Type B pancreatic cell (in vitro differentiated cells): ENCODE measurements at regions not wholly inside any gene's neighbourhood (a gene's known extent, or its start where the extent isn't known, plus 50 kb on each side); places are given as distances from the start of the nearest gene placed in this dataset.

Experiments used
- DNase-seq: peaks from one replicate; pipeline ENCODE4 v3.0.0; 2021; ENCODE audit warnings: mixed read lengths; ENCODE audit not compliant: unreplicated experiment; ENCODE audit errors: extremely low spot score
- H3K27ac Mint-ChIP-seq: 2 replicates; pipeline ENCODE4 v1.8.0; 2021; ENCODE audit warnings: mild to moderate bottlenecking, mixed read lengths
- H3K27me3 Mint-ChIP-seq: 2 replicates; pipeline ENCODE4 v1.8.0; 2021; ENCODE audit warnings: mixed read lengths
- H3K36me3 Mint-ChIP-seq: 2 replicates; pipeline ENCODE4 v1.8.0; 2021; ENCODE audit warnings: mixed read lengths
- H3K4me1 Mint-ChIP-seq: one replicate; pipeline ENCODE4 v1.8.0; 2021; ENCODE audit warnings: mixed read lengths; ENCODE audit not compliant: unreplicated experiment
- H3K4me3 Mint-ChIP-seq: 2 replicates; pipeline ENCODE4 v1.8.0; 2021; ENCODE audit warnings: mild to moderate bottlenecking, mixed read lengths
- H3K9me3 Mint-ChIP-seq: 2 replicates; pipeline ENCODE4 v1.8.0; 2021; ENCODE audit warnings: mixed read lengths
- CTCF ChIP-seq: fragments of 200-600 bp; sonication (generic); conservative IDR thresholded peaks from 2 replicates; pipeline ENCODE4 v1.5.0; 2021; ENCODE audit warnings: antibody characterized with exemption, mild to moderate bottlenecking

- TF ChIP-seq CTCF = no peak
- Mint-ChIP-seq H3K9me3 (no peaks in the 10 kb centered on the region), H3K27me3 (peaks cover 5% of the 10 kb centered on the region), H3K4me1 (no peaks in the 10 kb centered on the region), H3K27ac (no peak overlapping the region), H3K36me3 (no peaks in the 10 kb centered on the region), H3K4me3 (no peak overlapping the region)
- DNase-seq = no peak
Observed at GRCh38 chr1:70542030-70542429, 131.0 kb downstream of the CTH start.

- H3K4me3 Mint-ChIP-seq = no peak overlapping the region
- H3K27ac Mint-ChIP-seq = no peak overlapping the region
- peaks cover 5% of the 10 kb centered on the region for H3K27me3 Mint-ChIP-seq
- DNase-seq = no peak
- H3K9me3 Mint-ChIP-seq = no peaks in the 10 kb centered on the region
- no peak for TF ChIP-seq CTCF
- H3K4me1 Mint-ChIP-seq = no peaks in the 10 kb centered on the region
- H3K36me3 Mint-ChIP-seq = no peaks in the 10 kb centered on the region
Observed at GRCh38 chr1:70542856-70543255, 131.8 kb downstream of the CTH start.

GRCh38 chr1:70546726-70547125 lies 135.7 kb downstream of the CTH start:
- Mint-ChIP-seq H3K27ac (no peak overlapping the region), H3K4me1 (no peaks in the 10 kb centered on the region), H3K36me3 (no peaks in the 10 kb centered on the region), H3K9me3 (no peaks in the 10 kb centered on the region), H3K27me3 (peaks cover 5% of the 10 kb centered on the region), H3K4me3 (no peak overlapping the region)
- no peak for TF ChIP-seq CTCF
- no peak for DNase-seq

GRCh38 chr1:70552662-70553566 lies 141.8 kb downstream of the CTH start:
- Mint-ChIP-seq H3K9me3 (no peaks in the 10 kb centered on the region), H3K4me3 (no peak overlapping the region), H3K4me1 (no peaks in the 10 kb centered on the region), H3K27ac (no peak overlapping the region), H3K27me3 (peaks cover 21% of the 10 kb centered on the region), H3K36me3 (no peaks in the 10 kb centered on the region)
- no peak for DNase-seq
- TF ChIP-seq CTCF = no peak

- Mint-ChIP-seq H3K9me3 (no peaks in the 10 kb centered on the region), H3K27ac (no peak overlapping the region), H3K36me3 (no peaks in the 10 kb centered on the region), H3K27me3 (peaks cover 22% of the 10 kb centered on the region), H3K4me3 (no peak overlapping the region), H3K4me1 (no peaks in the 10 kb centered on the region)
- no peak for TF ChIP-seq CTCF
- DNase-seq = no peak
Observed at GRCh38 chr1:70553567-70553956, 142.5 kb downstream of the CTH start.
